Loucy (cell line): ENCODE measurements at regions not wholly inside any gene's neighbourhood (a gene's known extent, or its start where the extent isn't known, plus 50 kb on each side); places are given as distances from the start of the nearest gene placed in this dataset.

Source experiments
- H2AFZ ChIP-seq: fragments of 200-600 bp; sonication (generic); 2 replicates; pipeline ENCODE4 v1.6.0; 2016; ENCODE audit warnings: antibody characterized with exemption, mild to moderate bottlenecking, low read length, moderate library complexity
- H3F3A ChIP-seq: fragments of 200-600 bp; 2 replicates; pipeline ENCODE4 v1.6.0; 2016; ENCODE audit warnings: antibody characterized with exemption, low read depth, mild to moderate bottlenecking
- H3K27me3 ChIP-seq: fragments of 200-600 bp; sonication (generic); 2 replicates; pipeline ENCODE4 v1.6.1; 2014; ENCODE audit warnings: low read length, mild to moderate bottlenecking; ENCODE audit not compliant: insufficient read depth, poor library complexity, severe bottlenecking
- H3K36me3 ChIP-seq: fragments of 200-600 bp; sonication (generic); 2 replicates; pipeline ENCODE4 v1.6.1; 2016; ENCODE audit warnings: low read length; ENCODE audit not compliant: insufficient read depth
- H3K4me1 ChIP-seq: fragments of 200-600 bp; sonication (generic); 2 replicates; pipeline ENCODE4 v1.5.1; 2014; ENCODE audit warnings: low read length, mild to moderate bottlenecking; ENCODE audit not compliant: insufficient read depth, poor library complexity, severe bottlenecking
- H3K4me2 ChIP-seq: fragments of 200-600 bp; sonication (generic); 2 replicates; pipeline ENCODE4 v1.6.0; 2014; ENCODE audit warnings: antibody characterized with exemption, low read length, low read depth, mild to moderate bottlenecking; ENCODE audit not compliant: poor library complexity, severe bottlenecking
- H3K4me3 ChIP-seq: fragments of 200-600 bp; sonication (generic); 2 replicates; pipeline ENCODE4 v1.5.1; 2014; ENCODE audit warnings: low read length, mild to moderate bottlenecking, mixed read lengths; ENCODE audit not compliant: poor library complexity, severe bottlenecking
- H3K79me2 ChIP-seq: fragments of 200-600 bp; sonication (generic); 2 replicates; pipeline ENCODE4 v1.6.1; 2014; ENCODE audit warnings: low read length; ENCODE audit not compliant: insufficient read depth
- H3K9ac ChIP-seq: fragments of 200-600 bp; sonication (generic); 2 replicates; pipeline ENCODE4 v1.6.0; 2014; ENCODE audit warnings: mild to moderate bottlenecking, low read depth, low read length, moderate library complexity; ENCODE audit not compliant: poor library complexity, severe bottlenecking
- H3K9me2 ChIP-seq: fragments of 200-600 bp; sonication (generic); replicated peaks from 2 replicates; pipeline ENCODE4 v1.6.1; 2016; ENCODE audit warnings: low read depth, low read length, mixed read lengths
- H3K9me3 ChIP-seq: fragments of 200-600 bp; sonication (generic); 2 replicates; pipeline ENCODE4 v1.6.1; 2014; ENCODE audit warnings: mild to moderate bottlenecking, antibody characterized with exemption, low read length, low read depth; ENCODE audit not compliant: insufficient read depth
- H4K20me1 ChIP-seq: fragments of 200-600 bp; sonication (generic); 2 replicates; pipeline ENCODE4 v1.6.0; 2014; ENCODE audit warnings: antibody characterized with exemption, low read length, mild to moderate bottlenecking; ENCODE audit not compliant: insufficient read depth, poor library complexity, severe bottlenecking
- EZH2phosphoT487 ChIP-seq: fragments of 200-600 bp; IDR thresholded peaks from 2 replicates; pipeline ENCODE4 v1.6.1; 2018; ENCODE audit warnings: antibody characterized with exemption, mild to moderate bottlenecking, moderate library complexity, borderline replicate concordance
- TF ChIP-seq, protein P1 (sequence below): fragments of 200-600 bp; sonication (generic); conservative IDR thresholded peaks from 2 replicates; pipeline ENCODE4 v1.5.1; 2014; ENCODE audit warnings: mild to moderate bottlenecking, antibody characterized with exemption, low read length

DNA sequence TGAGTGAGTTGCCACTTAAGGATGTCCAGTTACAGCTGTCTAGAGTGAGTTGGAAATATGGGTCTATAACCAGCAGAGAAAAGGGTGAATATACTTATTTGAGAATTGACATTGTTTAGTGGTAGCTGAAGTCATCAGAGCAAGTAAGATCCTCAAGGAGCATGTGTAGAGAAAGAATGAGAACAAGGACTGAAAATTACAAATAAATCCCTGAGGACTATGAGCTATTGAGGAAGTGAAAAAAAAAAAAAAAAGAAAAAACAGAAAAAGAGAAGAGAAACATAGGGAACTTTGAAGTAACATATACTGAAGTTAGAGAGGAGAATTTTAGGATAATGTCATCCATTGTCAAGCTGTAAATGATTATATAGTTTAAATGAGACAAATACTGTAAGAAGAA, 134.0 kb upstream of the CCDC68 start:
- H3K4me1 ChIP-seq, result peaks cover 10% of the 10 kb centered on the region
- H3K9me3 ChIP-seq, result no peaks in the 10 kb centered on the region
- no peak overlapping the region for H3K9ac ChIP-seq
- H3K4me3 ChIP-seq, result no peak overlapping the region
- H3K79me2 ChIP-seq, result no peaks in the 10 kb centered on the region
- no peaks in the 10 kb centered on the region for H3K36me3 ChIP-seq
- H3K27me3 ChIP-seq, result no peaks in the 10 kb centered on the region
- H3K4me2 ChIP-seq, result no peak overlapping the region
- TF ChIP-seq, protein P1, sequence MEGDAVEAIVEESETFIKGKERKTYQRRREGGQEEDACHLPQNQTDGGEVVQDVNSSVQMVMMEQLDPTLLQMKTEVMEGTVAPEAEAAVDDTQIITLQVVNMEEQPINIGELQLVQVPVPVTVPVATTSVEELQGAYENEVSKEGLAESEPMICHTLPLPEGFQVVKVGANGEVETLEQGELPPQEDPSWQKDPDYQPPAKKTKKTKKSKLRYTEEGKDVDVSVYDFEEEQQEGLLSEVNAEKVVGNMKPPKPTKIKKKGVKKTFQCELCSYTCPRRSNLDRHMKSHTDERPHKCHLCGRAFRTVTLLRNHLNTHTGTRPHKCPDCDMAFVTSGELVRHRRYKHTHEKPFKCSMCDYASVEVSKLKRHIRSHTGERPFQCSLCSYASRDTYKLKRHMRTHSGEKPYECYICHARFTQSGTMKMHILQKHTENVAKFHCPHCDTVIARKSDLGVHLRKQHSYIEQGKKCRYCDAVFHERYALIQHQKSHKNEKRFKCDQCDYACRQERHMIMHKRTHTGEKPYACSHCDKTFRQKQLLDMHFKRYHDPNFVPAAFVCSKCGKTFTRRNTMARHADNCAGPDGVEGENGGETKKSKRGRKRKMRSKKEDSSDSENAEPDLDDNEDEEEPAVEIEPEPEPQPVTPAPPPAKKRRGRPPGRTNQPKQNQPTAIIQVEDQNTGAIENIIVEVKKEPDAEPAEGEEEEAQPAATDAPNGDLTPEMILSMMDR, result no peak
- TF ChIP-seq EZH2phosphoT487, result no peak
- no peaks in the 10 kb centered on the region for H3F3A ChIP-seq
- H2AFZ ChIP-seq, result no peak overlapping the region
- no peaks in the 10 kb centered on the region for H3K9me2 ChIP-seq
- H4K20me1 ChIP-seq, result no peaks in the 10 kb centered on the region

DNA sequence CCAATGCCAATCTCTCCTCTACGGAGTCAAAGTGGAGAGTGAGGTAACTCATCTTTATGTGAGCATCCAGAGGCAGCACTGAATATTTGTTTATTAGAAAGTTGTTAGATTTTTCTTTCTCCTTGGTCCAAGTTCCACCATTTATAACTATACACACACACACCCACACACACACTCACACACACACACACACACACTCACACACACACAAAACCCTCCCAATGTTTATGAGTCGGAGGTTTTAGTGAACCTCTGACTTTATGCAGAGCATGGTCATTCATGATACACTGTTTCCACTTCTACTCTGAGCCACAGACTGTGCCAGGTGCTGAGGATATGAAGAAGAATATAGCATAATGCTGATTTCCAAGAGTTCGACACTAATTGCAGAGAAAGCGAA, 132.9 kb upstream of the CCDC68 start:
- Histone ChIP-seq H3K36me3 (no peaks in the 10 kb centered on the region), H3K9me3 (no peaks in the 10 kb centered on the region), H2AFZ (no peak overlapping the region), H3K79me2 (no peaks in the 10 kb centered on the region), H3K27me3 (no peaks in the 10 kb centered on the region), H4K20me1 (no peaks in the 10 kb centered on the region), H3F3A (no peaks in the 10 kb centered on the region), H3K4me2 (no peak overlapping the region), H3K4me1 (peaks cover 7% of the 10 kb centered on the region), H3K9ac (no peak overlapping the region), H3K9me2 (no peaks in the 10 kb centered on the region), H3K4me3 (no peak overlapping the region)
- TF ChIP-seq EZH2phosphoT487, result no peak
- TF ChIP-seq, protein P1, result no peak

DNA sequence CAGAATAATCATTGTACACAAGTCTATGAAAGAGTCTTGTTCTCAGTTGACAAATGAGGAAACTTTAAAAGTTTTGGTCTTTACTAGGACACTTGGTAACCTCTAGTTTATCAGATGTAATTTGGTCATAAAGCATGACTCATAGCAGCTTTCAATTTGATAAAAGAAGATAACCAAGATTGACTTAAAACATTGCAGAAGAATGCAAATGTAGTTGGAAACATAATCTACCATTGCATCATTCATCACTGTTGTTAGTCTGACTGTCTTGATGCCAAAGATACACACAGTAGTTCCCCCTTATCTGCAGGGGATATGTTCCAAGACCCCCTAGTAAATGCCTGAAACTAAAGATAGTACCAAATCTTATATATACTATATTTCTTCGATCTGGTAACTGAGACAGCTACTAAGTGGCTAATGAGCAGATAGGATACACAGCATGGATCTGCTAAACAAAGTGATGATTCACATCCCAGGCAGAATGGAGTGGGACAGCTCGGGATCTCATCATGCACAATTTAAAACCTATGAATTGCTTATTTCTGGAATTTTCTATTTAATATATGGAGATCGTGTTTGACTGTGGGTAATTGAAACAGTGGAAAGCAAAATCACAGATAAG, 131.4 kb upstream of the CCDC68 start:
- no peaks in the 10 kb centered on the region for H3K79me2 ChIP-seq
- no peaks in the 10 kb centered on the region for H3K27me3 ChIP-seq
- no peak for TF ChIP-seq EZH2phosphoT487
- TF ChIP-seq, protein P1, result no peak
- no peak overlapping the region for H3K4me3 ChIP-seq
- no peaks in the 10 kb centered on the region for H3K36me3 ChIP-seq
- H2AFZ ChIP-seq, result no peak overlapping the region
- H3K9ac ChIP-seq, result no peak overlapping the region
- H3F3A ChIP-seq, result no peaks in the 10 kb centered on the region
- no peaks in the 10 kb centered on the region for H3K9me3 ChIP-seq
- H3K4me1 ChIP-seq, result no peaks in the 10 kb centered on the region
- H3K9me2 ChIP-seq, result no peaks in the 10 kb centered on the region
- H4K20me1 ChIP-seq, result no peaks in the 10 kb centered on the region
- H3K4me2 ChIP-seq, result no peak overlapping the region
